Neural cell (in vitro differentiated cells): ENCODE measurements at regions not wholly inside any gene's neighbourhood (a gene's known extent, or its start where the extent isn't known, plus 50 kb on each side); places are given as distances from the start of the nearest gene placed in this dataset.

Source experiments
- H2AFZ ChIP-seq: fragments of 200-600, 300-800 bp; sonication (generic), shearing (Covaris generic); 2 replicates; pipeline ENCODE4 v1.6.0; 2014; ENCODE audit warnings: low read depth, mild to moderate bottlenecking, antibody characterized with exemption, low read length, moderate library complexity
- H3F3A ChIP-seq: fragments of 200-600 bp; shearing (Covaris generic); 2 replicates; pipeline ENCODE4 v1.6.1; 2016; ENCODE audit warnings: mild to moderate bottlenecking, moderate library complexity, mixed read lengths, antibody characterized with exemption, low read length; ENCODE audit not compliant: insufficient read depth, poor library complexity, severe bottlenecking
- H3K27ac ChIP-seq: fragments of 200-600, 300-800 bp; sonication (generic), shearing (Covaris generic); 2 replicates; pipeline ENCODE4 v1.5.1; 2014; ENCODE audit warnings: mild to moderate bottlenecking, low read length, moderate library complexity
- H3K27me3 ChIP-seq: fragments of 300-800, 200-600 bp; sonication (generic), shearing (Covaris generic); 2 replicates; pipeline ENCODE4 v1.6.0; 2014; ENCODE audit warnings: mild to moderate bottlenecking, low read depth, low read length, moderate library complexity; ENCODE audit not compliant: insufficient read depth
- H3K36me3 ChIP-seq: fragments of 300-800, 200-600 bp; sonication (generic), shearing (Covaris generic); 2 replicates; pipeline ENCODE4 v1.5.1; 2014; ENCODE audit warnings: mild to moderate bottlenecking, antibody characterized with exemption, low read length, moderate library complexity; ENCODE audit not compliant: insufficient read depth
- H3K4me2 ChIP-seq: fragments of 300-800, 200-600 bp; sonication (generic), shearing (Covaris generic); 2 replicates; pipeline ENCODE4 v1.6.0; 2014; ENCODE audit warnings: mild to moderate bottlenecking, low read length
- H3K4me3 ChIP-seq: fragments of 300-800, 200-600 bp; sonication (generic), shearing (Covaris generic); 2 replicates; pipeline ENCODE4 v1.5.1; 2014; ENCODE audit warnings: mild to moderate bottlenecking, low read length, moderate library complexity
- H3K79me2 ChIP-seq: fragments of 200-600 bp; shearing (Covaris generic); replicated peaks from 2 replicates; pipeline ENCODE4 v1.6.0; 2014; ENCODE audit warnings: mild to moderate bottlenecking, low read length, moderate library complexity; ENCODE audit not compliant: insufficient read depth
- H3K9ac ChIP-seq: fragments of 300-800, 200-600 bp; sonication (generic), shearing (Covaris generic); 2 replicates; pipeline ENCODE4 v1.6.1; 2016; ENCODE audit warnings: mild to moderate bottlenecking, low read length, mixed read lengths
- H3K9me2 ChIP-seq: fragments of 200-600 bp; shearing (Covaris generic); 2 replicates; pipeline ENCODE4 v1.6.1; 2016; ENCODE audit warnings: mild to moderate bottlenecking, low read length, mixed read lengths; ENCODE audit not compliant: insufficient read depth
- H3K9me3 ChIP-seq: fragments of 200-600, 300-800 bp; sonication (generic), shearing (Covaris generic); 2 replicates; pipeline ENCODE4 v1.6.1; 2016; ENCODE audit warnings: mild to moderate bottlenecking, mixed run types, low read length, moderate library complexity, mixed read lengths
- H4K20me1 ChIP-seq: fragments of 200-600 bp; shearing (Covaris generic); 2 replicates; pipeline ENCODE4 v1.6.1; 2016; ENCODE audit warnings: mild to moderate bottlenecking, mixed run types; ENCODE audit not compliant: insufficient read depth
- CTCF ChIP-seq: fragments of 450-650 bp; IDR thresholded peaks from 2 replicates; pipeline ENCODE4 v1.5.1; 2014; ENCODE audit warnings: antibody characterized with exemption, mild to moderate bottlenecking, moderate library complexity; ENCODE audit not compliant: poor library complexity, severe bottlenecking
- EP300 ChIP-seq: fragments of 450-650 bp; conservative IDR thresholded peaks from 2 replicates; pipeline ENCODE4 v1.6.1; 2014; ENCODE audit warnings: antibody characterized with exemption, mild to moderate bottlenecking, moderate library complexity; ENCODE audit not compliant: poor library complexity, severe bottlenecking
- EZH2 ChIP-seq: fragments of 200-600, 300-800 bp; shearing (Covaris generic), sonication (generic); IDR thresholded peaks from 2 replicates; pipeline ENCODE4 v1.6.1; 2014; ENCODE audit warnings: antibody characterized with exemption, low read length, borderline replicate concordance, mild to moderate bottlenecking; ENCODE audit not compliant: insufficient read depth, poor library complexity, severe bottlenecking
- MXI1 ChIP-seq: fragments of 450-650 bp; conservative IDR thresholded peaks from 2 replicates; pipeline ENCODE4 v1.6.1; 2014; ENCODE audit warnings: antibody characterized with exemption, mild to moderate bottlenecking; ENCODE audit not compliant: poor library complexity, severe bottlenecking
- POLR2AphosphoS5 ChIP-seq: IDR thresholded peaks from 2 replicates; pipeline ENCODE4 v1.6.1; 2012
- RAD21 ChIP-seq: fragments of 450-650 bp; conservative IDR thresholded peaks from 2 replicates; pipeline ENCODE4 v1.6.1; 2014; ENCODE audit warnings: antibody characterized with exemption, mild to moderate bottlenecking, moderate library complexity
- REST ChIP-seq: IDR thresholded peaks from 2 replicates; pipeline ENCODE4 v1.6.1; 2012; ENCODE audit warnings: borderline replicate concordance
- SMC3 ChIP-seq: fragments of 450-650 bp; conservative IDR thresholded peaks from 2 replicates; pipeline ENCODE4 v1.6.1; 2014; ENCODE audit warnings: antibody characterized with exemption, mild to moderate bottlenecking, moderate library complexity; ENCODE audit not compliant: poor library complexity
- TAF1 ChIP-seq: IDR thresholded peaks from 2 replicates; pipeline ENCODE4 v1.6.1; 2012; ENCODE audit warnings: low read depth

DNA sequence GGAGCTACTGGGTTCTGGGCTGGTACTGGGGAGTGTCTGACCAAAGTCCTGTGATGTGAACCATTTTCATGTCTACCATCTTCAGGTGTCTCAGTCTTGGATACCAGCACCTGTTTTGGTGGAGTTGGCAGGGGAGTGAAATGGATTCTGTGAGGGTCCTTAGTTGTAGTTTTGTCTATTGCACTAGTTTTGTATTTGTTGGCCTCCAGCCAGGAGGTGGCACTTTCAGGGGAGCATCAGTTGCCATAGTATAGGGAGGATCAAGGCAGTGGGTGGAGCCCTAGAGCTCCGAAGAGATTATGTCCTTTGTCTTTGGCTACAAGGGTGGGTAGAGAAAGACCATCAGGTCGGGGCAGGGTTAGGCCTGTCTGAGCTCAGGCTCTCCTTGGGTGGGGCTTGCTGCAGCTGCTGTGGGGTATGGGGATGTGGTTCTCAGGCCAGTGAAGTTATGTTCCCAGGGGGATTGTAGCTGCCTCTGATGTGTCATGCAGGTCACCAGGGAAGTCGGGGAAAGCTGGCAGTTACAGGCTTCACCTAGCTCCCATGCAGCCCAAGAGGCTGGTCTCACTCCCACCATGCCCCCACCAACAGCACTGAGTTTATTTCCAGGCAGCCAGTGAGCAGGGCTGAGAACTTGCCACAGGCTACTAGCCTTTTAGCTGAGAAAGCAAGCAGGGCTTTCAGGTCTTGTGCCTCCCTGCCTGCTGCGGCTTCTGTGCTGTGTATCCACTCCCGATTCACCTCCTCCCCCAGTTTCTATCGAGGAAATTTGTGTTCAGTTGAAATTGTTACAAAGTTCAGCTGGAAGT, 153.1 kb downstream of the ZNF365 start:
- H3K9ac ChIP-seq, result no peak overlapping the region
- no peaks in the 10 kb centered on the region for H3K9me2 ChIP-seq
- no peaks in the 10 kb centered on the region for H3K36me3 ChIP-seq
- no peak overlapping the region for H3K27ac ChIP-seq
- no peaks in the 10 kb centered on the region for H3K79me2 ChIP-seq
- no peaks in the 10 kb centered on the region for H3F3A ChIP-seq
- no peaks in the 10 kb centered on the region for H3K9me3 ChIP-seq
- TF ChIP-seq RAD21 (no peak), MXI1 (no peak), SMC3 (no peak), POLR2AphosphoS5 (no peak), EP300 (no peak), REST (no peak), CTCF (no peak), TAF1 (no peak), EZH2 (no peak)
- no peaks in the 10 kb centered on the region for H4K20me1 ChIP-seq
- H3K27me3 ChIP-seq, result no peaks in the 10 kb centered on the region
- H2AFZ ChIP-seq, result no peak overlapping the region
- no peak overlapping the region for H3K4me3 ChIP-seq
- H3K4me2 ChIP-seq, result no peak overlapping the region

GRCh38 chr10:62528441-62528840, 154.3 kb downstream of the ZNF365 start:
- Histone ChIP-seq H3F3A (no peaks in the 10 kb centered on the region), H2AFZ (no peak overlapping the region), H3K36me3 (no peaks in the 10 kb centered on the region), H3K27ac (no peak overlapping the region), H4K20me1 (no peaks in the 10 kb centered on the region), H3K9me3 (no peaks in the 10 kb centered on the region), H3K4me3 (no peak overlapping the region), H3K9me2 (no peaks in the 10 kb centered on the region), H3K27me3 (no peaks in the 10 kb centered on the region), H3K79me2 (no peaks in the 10 kb centered on the region), H3K9ac (no peak overlapping the region), H3K4me2 (no peak overlapping the region)
- no peak for TF ChIP-seq EP300
- TF ChIP-seq MXI1, result no peak
- no peak for TF ChIP-seq CTCF
- no peak for TF ChIP-seq RAD21
- no peak for TF ChIP-seq REST
- TF ChIP-seq EZH2, result no peak
- TF ChIP-seq TAF1, result no peak
- TF ChIP-seq POLR2AphosphoS5, result no peak
- TF ChIP-seq SMC3, result no peak
